GM23338 (cell line): ENCODE measurements at regions not wholly inside any gene's neighbourhood (a gene's known extent, or its start where the extent isn't known, plus 50 kb on each side); places are given as distances from the start of the nearest gene placed in this dataset.

Experiments
- ATAC-seq: fragments of 200-7000 bp; cut with Tn5 transposase; 3 replicates; pipeline ENCODE4 v1.9.1; 2020
- DNase-seq: peaks from one replicate; pipeline ENCODE4 v3.0.0-alpha.2; 2015; ENCODE audit warnings: low spot score
- H2AFZ ChIP-seq: fragments of 200-600 bp; sonication (generic); 2 replicates; pipeline ENCODE4 v1.8.0; 2016; ENCODE audit warnings: antibody characterized with exemption, mild to moderate bottlenecking, moderate library complexity
- H3F3A ChIP-seq: fragments of 200-600 bp; sonication (generic); replicated peaks from 2 replicates; pipeline ENCODE4 v1.8.0; 2017; ENCODE audit warnings: antibody characterized with exemption, mixed run types, low read depth
- H3K27ac ChIP-seq: fragments of 200-600 bp; sonication (generic); 2 replicates; pipeline ENCODE4 v1.6.1; 2016; ENCODE audit warnings: low read depth
- H3K27me3 ChIP-seq: fragments of 200-600 bp; sonication (generic); 2 replicates; pipeline ENCODE4 v1.8.0; 2016; ENCODE audit warnings: mild to moderate bottlenecking, mixed run types, moderate library complexity; ENCODE audit not compliant: insufficient read depth
- H3K36me3 ChIP-seq: fragments of 200-600 bp; sonication (generic); 2 replicates; pipeline ENCODE4 v1.8.0; 2016; ENCODE audit warnings: mild to moderate bottlenecking; ENCODE audit not compliant: insufficient read depth
- H3K4me1 ChIP-seq: fragments of 200-600 bp; sonication (generic); 2 replicates; pipeline ENCODE4 v1.8.0; 2016; ENCODE audit warnings: mild to moderate bottlenecking, moderate library complexity; ENCODE audit not compliant: insufficient read depth
- H3K4me2 ChIP-seq: fragments of 200-600 bp; sonication (generic); 2 replicates; pipeline ENCODE4 v1.7.1; 2017; ENCODE audit warnings: mixed run types
- H3K4me3 ChIP-seq: fragments of 200-600 bp; sonication (generic); 2 replicates; pipeline ENCODE4 v1.6.1; 2016; ENCODE audit warnings: mixed run types
- H3K79me2 ChIP-seq: fragments of 200-600 bp; sonication (generic); replicated peaks from 2 replicates; pipeline ENCODE4 v1.8.0; 2017; ENCODE audit warnings: mild to moderate bottlenecking; ENCODE audit not compliant: insufficient read depth
- H3K9me2 ChIP-seq: fragments of 200-600 bp; sonication (generic); 2 replicates; pipeline ENCODE4 v1.8.0; 2017; ENCODE audit not compliant: insufficient read depth
- H4K20me1 ChIP-seq: fragments of 200-600 bp; sonication (generic); replicated peaks from 2 replicates; pipeline ENCODE4 v1.8.0; 2017; ENCODE audit warnings: mild to moderate bottlenecking; ENCODE audit not compliant: insufficient read depth
- H3K27ac Mint-ChIP-seq: 2 replicates; pipeline ENCODE4 v1.8.0; 2020; ENCODE audit warnings: inconsistent platforms, mild to moderate bottlenecking, moderate library complexity, mixed read lengths
- H3K27me3 Mint-ChIP-seq: 3 replicates; pipeline ENCODE4 v1.8.0; 2022; ENCODE audit warnings: low read depth, mild to moderate bottlenecking, moderate library complexity, mixed read lengths, inconsistent platforms; ENCODE audit not compliant: insufficient read depth, poor library complexity
- H3K36me3 Mint-ChIP-seq: 3 replicates; pipeline ENCODE4 v1.8.0; 2021; ENCODE audit warnings: low read depth, mild to moderate bottlenecking, inconsistent platforms, moderate library complexity, mixed read lengths
- H3K4me1 Mint-ChIP-seq: 3 replicates; pipeline ENCODE4 v1.8.0; 2020; ENCODE audit warnings: mild to moderate bottlenecking, inconsistent platforms, mixed read lengths
- H3K4me3 Mint-ChIP-seq: 3 replicates; pipeline ENCODE4 v1.8.0; 2021; ENCODE audit warnings: moderate library complexity, mild to moderate bottlenecking, inconsistent platforms, mixed read lengths
- H3K9me3 Mint-ChIP-seq: 3 replicates; pipeline ENCODE4 v1.8.0; 2020; ENCODE audit warnings: moderate library complexity, mild to moderate bottlenecking, inconsistent platforms, mixed read lengths
- EZH2phosphoT487 ChIP-seq: fragments of 200-600 bp; sonication (generic); IDR thresholded peaks from one replicate; pipeline ENCODE4 v1.8.1; 2018; ENCODE audit warnings: antibody characterized with exemption; ENCODE audit not compliant: unreplicated experiment
- JUNB ChIP-seq: IDR thresholded peaks from one replicate; pipeline ENCODE4 v1.6.1; 2016; ENCODE audit warnings: antibody characterized with exemption; ENCODE audit not compliant: unreplicated experiment
- NANOG ChIP-seq: IDR thresholded peaks from 2 replicates; pipeline ENCODE4 v1.6.1; 2016; ENCODE audit warnings: antibody characterized with exemption, borderline replicate concordance
- ZNF114 ChIP-seq: fragments of 250-450 bp; sonication (Bioruptor Pico); IDR thresholded peaks from 2 replicates; pipeline ENCODE4 v1.5.0; 2020; ENCODE audit warnings: mild to moderate bottlenecking, moderate library complexity
- TF ChIP-seq, protein P1 (sequence below): IDR thresholded peaks from one replicate; pipeline ENCODE4 v1.6.1; 2018; ENCODE audit warnings: antibody characterized with exemption; ENCODE audit not compliant: unreplicated experiment
- TF ChIP-seq, protein P2 (sequence below): IDR thresholded peaks from 2 replicates; pipeline ENCODE4 v1.6.1; 2016; ENCODE audit warnings: antibody characterized with exemption
- TF ChIP-seq, protein P3 (sequence below), 2 experiments: fragments of 200-600 bp in 1 of 2; sonication (generic) in 1 of 2; conservative IDR thresholded peaks; 2 replicates each; pipeline versions ENCODE4 v1.5.1 to v1.6.1; 2016 to 2017; ENCODE audit warnings: antibody characterized with exemption in 2 of 2, low read depth in 2 of 2, mild to moderate bottlenecking in 2 of 2, moderate library complexity in 1 of 2

DNA sequence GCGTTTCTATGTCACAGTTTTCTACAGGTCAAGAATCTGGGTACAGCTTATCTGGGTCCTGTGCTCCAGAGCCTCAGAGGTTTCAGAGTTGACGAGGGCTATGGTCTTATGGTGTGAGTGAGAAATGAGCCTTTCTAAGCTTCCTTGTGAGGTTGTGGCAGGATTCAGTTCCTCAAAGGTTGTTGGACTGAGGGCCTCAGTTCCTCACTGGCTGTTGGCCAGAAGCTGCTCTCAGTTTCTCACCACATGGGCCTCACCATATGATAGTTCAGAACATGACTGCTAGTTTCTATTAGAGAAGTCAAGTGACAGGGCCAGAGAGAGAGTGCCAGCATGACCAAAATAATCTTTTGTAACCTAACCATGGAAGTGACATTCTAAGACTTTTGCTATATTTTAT lies 96.1 kb downstream of the NUS1 start:
- no peaks in the 10 kb centered on the region for H3K27me3 ChIP-seq
- no peaks in the 10 kb centered on the region for H3K4me1 ChIP-seq
- H3K4me2 ChIP-seq, result no peak overlapping the region
- no peaks in the 10 kb centered on the region for H3K9me2 ChIP-seq
- H3K36me3 ChIP-seq, result no peaks in the 10 kb centered on the region
- H3K27ac ChIP-seq, result no peak overlapping the region
- no peak overlapping the region for H2AFZ ChIP-seq
- no peak for DNase-seq
- Mint-ChIP-seq H3K36me3 (no peaks in the 10 kb centered on the region), H3K9me3 (no peaks in the 10 kb centered on the region), H3K27ac (no peak overlapping the region), H3K4me1 (peaks cover 2% of the 10 kb centered on the region; the same call in 2 of the 3 replicates), H3K27me3 (peaks cover 2% of the 10 kb centered on the region), H3K4me3 (no peak overlapping the region)
- H4K20me1 ChIP-seq, result no peaks in the 10 kb centered on the region
- TF ChIP-seq JUNB (no peak), NANOG (no peak), ZNF114 (CRISPR knock-in tag) (no peak), EZH2phosphoT487 (no peak)
- TF ChIP-seq, protein P1, sequence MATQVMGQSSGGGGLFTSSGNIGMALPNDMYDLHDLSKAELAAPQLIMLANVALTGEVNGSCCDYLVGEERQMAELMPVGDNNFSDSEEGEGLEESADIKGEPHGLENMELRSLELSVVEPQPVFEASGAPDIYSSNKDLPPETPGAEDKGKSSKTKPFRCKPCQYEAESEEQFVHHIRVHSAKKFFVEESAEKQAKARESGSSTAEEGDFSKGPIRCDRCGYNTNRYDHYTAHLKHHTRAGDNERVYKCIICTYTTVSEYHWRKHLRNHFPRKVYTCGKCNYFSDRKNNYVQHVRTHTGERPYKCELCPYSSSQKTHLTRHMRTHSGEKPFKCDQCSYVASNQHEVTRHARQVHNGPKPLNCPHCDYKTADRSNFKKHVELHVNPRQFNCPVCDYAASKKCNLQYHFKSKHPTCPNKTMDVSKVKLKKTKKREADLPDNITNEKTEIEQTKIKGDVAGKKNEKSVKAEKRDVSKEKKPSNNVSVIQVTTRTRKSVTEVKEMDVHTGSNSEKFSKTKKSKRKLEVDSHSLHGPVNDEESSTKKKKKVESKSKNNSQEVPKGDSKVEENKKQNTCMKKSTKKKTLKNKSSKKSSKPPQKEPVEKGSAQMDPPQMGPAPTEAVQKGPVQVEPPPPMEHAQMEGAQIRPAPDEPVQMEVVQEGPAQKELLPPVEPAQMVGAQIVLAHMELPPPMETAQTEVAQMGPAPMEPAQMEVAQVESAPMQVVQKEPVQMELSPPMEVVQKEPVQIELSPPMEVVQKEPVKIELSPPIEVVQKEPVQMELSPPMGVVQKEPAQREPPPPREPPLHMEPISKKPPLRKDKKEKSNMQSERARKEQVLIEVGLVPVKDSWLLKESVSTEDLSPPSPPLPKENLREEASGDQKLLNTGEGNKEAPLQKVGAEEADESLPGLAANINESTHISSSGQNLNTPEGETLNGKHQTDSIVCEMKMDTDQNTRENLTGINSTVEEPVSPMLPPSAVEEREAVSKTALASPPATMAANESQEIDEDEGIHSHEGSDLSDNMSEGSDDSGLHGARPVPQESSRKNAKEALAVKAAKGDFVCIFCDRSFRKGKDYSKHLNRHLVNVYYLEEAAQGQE, result no peak
- TF ChIP-seq, protein P2, sequence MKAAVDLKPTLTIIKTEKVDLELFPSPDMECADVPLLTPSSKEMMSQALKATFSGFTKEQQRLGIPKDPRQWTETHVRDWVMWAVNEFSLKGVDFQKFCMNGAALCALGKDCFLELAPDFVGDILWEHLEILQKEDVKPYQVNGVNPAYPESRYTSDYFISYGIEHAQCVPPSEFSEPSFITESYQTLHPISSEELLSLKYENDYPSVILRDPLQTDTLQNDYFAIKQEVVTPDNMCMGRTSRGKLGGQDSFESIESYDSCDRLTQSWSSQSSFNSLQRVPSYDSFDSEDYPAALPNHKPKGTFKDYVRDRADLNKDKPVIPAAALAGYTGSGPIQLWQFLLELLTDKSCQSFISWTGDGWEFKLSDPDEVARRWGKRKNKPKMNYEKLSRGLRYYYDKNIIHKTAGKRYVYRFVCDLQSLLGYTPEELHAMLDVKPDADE, result no peak
- no peaks in the 10 kb centered on the region for H3F3A ChIP-seq
- H3K4me3 ChIP-seq, result no peak overlapping the region
- ATAC-seq, result no peak
- no peaks in the 10 kb centered on the region for H3K79me2 ChIP-seq

DNA sequence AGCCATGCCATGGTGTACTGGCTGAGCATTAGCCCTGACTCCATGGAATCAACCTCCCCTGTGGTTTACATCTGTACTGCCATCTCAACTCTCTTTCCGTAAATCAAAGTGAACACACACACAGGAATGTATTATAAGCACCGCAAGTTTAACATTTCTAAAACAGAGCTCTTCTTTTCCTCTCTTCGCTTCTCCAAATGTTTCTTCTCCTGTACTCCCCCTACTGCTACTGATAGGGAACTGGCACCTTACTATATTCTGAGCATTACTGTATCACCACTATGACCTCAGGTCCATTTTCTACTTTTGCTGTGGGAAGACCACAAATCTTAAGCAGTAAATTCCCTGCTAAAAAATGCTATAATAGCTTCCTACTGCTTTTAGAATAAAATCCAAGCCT lies 101.2 kb downstream of the NUS1 start:
- Histone ChIP-seq H3K27me3 (no peaks in the 10 kb centered on the region), H3K4me3 (no peak overlapping the region), H4K20me1 (no peaks in the 10 kb centered on the region), H3K79me2 (no peaks in the 10 kb centered on the region), H3K27ac (no peak overlapping the region), H3K4me2 (no peak overlapping the region), H3K9me2 (no peaks in the 10 kb centered on the region), H3K36me3 (no peaks in the 10 kb centered on the region), H2AFZ (peak overlapping the region; percentile 54), H3F3A (no peaks in the 10 kb centered on the region), H3K4me1 (peaks cover 13% of the 10 kb centered on the region; the same call in 1 of the 2 replicates)
- Mint-ChIP-seq H3K27ac (no peak overlapping the region), H3K36me3 (no peaks in the 10 kb centered on the region), H3K4me3 (no peak overlapping the region), H3K9me3 (no peaks in the 10 kb centered on the region), H3K27me3 (peaks cover 2% of the 10 kb centered on the region), H3K4me1 (peaks cover 10% of the 10 kb centered on the region)
- DNase-seq, result peak; percentile 65
- TF ChIP-seq JUNB, result no peak
- TF ChIP-seq, protein P3, sequence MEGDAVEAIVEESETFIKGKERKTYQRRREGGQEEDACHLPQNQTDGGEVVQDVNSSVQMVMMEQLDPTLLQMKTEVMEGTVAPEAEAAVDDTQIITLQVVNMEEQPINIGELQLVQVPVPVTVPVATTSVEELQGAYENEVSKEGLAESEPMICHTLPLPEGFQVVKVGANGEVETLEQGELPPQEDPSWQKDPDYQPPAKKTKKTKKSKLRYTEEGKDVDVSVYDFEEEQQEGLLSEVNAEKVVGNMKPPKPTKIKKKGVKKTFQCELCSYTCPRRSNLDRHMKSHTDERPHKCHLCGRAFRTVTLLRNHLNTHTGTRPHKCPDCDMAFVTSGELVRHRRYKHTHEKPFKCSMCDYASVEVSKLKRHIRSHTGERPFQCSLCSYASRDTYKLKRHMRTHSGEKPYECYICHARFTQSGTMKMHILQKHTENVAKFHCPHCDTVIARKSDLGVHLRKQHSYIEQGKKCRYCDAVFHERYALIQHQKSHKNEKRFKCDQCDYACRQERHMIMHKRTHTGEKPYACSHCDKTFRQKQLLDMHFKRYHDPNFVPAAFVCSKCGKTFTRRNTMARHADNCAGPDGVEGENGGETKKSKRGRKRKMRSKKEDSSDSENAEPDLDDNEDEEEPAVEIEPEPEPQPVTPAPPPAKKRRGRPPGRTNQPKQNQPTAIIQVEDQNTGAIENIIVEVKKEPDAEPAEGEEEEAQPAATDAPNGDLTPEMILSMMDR (conservative IDR thresholded peaks at IDR 0.05; ENCODE audit: low read depth in 2 of 2), result peak; percentile 52 to 67
- peak; percentile 94 for ATAC-seq
